COR-L47 (cell line): ENCODE measurements at regions not wholly inside any gene's neighbourhood (a gene's known extent, or its start where the extent isn't known, plus 50 kb on each side); places are given as distances from the start of the nearest gene placed in this dataset.
"Not testable (repeated sequence)": the region's sequence is repeated elsewhere in the genome, so short reads cannot be mapped to it uniquely, and the experiment has no call there.

Experiments
- DNase-seq: peaks from one replicate; lab custom pipeline; 2025; lab: John Stamatoyannopoulos, UW

- no peak for DNase-seq
Observed at GRCh38 chr4:178173771-178174170, 731.5 kb upstream of the AGA start.

GRCh38 chr4:178174756-178175155, 732.5 kb upstream of the AGA start:
- DNase-seq, result no peak

GRCh38 chr4:178185517-178185916, 743.3 kb upstream of the AGA start:
- DNase-seq, result no peak

GRCh38 chr4:178192611-178193010, 750.4 kb upstream of the AGA start:
- DNase-seq, result no peak

- no peak for DNase-seq
Observed at GRCh38 chr4:178196751-178197374, 754.6 kb upstream of the AGA start.

- DNase-seq, result no peak
Observed at GRCh38 chr4:178198691-178199090, 756.5 kb upstream of the AGA start.

GRCh38 chr4:178202422-178202821, 760.2 kb upstream of the AGA start:
- no peak for DNase-seq

- DNase-seq, result no peak
Observed at GRCh38 chr4:178205826-178206225, 763.6 kb upstream of the AGA start.

GRCh38 chr4:178215309-178215708, 773.1 kb upstream of the AGA start:
- no peak for DNase-seq

GRCh38 chr4:178215763-178216162, 773.5 kb upstream of the AGA start:
- DNase-seq, result no peak

- DNase-seq, result not testable (repeated sequence)
Observed at GRCh38 chr4:178226421-178226820, 784.2 kb upstream of the AGA start.

GRCh38 chr4:178233906-178234305, 791.7 kb upstream of the AGA start:
- DNase-seq, result no peak

GRCh38 chr4:178240891-178241290, 798.7 kb upstream of the AGA start:
- DNase-seq, result no peak

- DNase-seq, result no peak
Observed at GRCh38 chr4:178241601-178242118, 799.4 kb upstream of the AGA start.

GRCh38 chr4:178242655-178243054, 800.4 kb upstream of the AGA start:
- DNase-seq, result no peak

GRCh38 chr4:178244785-178245184, 802.5 kb upstream of the AGA start:
- no peak for DNase-seq

- DNase-seq, result no peak
Observed at GRCh38 chr4:178255172-178255571, 812.9 kb upstream of the AGA start.

GRCh38 chr4:178258603-178259002, 816.4 kb upstream of the AGA start:
- no peak for DNase-seq

- DNase-seq, result no peak
Observed at GRCh38 chr4:178259566-178259965, 817.3 kb upstream of the AGA start.

- no peak for DNase-seq
Observed at GRCh38 chr4:178264001-178264400, 821.8 kb upstream of the AGA start.

- DNase-seq, result no peak
Observed at GRCh38 chr4:178271386-178271785, 829.1 kb upstream of the AGA start.

GRCh38 chr4:178273168-178273567, 830.9 kb upstream of the AGA start:
- DNase-seq, result no peak

GRCh38 chr4:178275671-178276360, 833.6 kb upstream of the AGA start:
- no peak for DNase-seq

GRCh38 chr4:178280362-178280761, 838.1 kb upstream of the AGA start:
- no peak for DNase-seq
